ENCODE measurements at regions not wholly inside any gene's neighbourhood (a gene's known extent, or its start where the extent isn't known, plus 50 kb on each side); places are given as distances from the start of the nearest gene placed in this dataset.

- no peaks in the 10 kb centered on the region for H3K79me2 ChIP-seq (ENCODE audit: control insufficient read depth, insufficient read depth, low read length)
- no peaks in the 10 kb centered on the region for H3K36me3 ChIP-seq (ENCODE audit: control insufficient read depth, insufficient read depth, low read length)
- no peak for DNase-seq (ENCODE audit: extremely low read depth in 1 of 4, low spot score in 3 of 4)
- no peak overlapping the region for H3K27ac ChIP-seq (ENCODE audit: extremely low read depth, low read depth, low read length)
- H3K9ac ChIP-seq (ENCODE audit: insufficient read depth in 1 of 2, low read depth in 2 of 2, low read length in 2 of 2), result no peak overlapping the region
- ChIA-PET CTCF (ENCODE audit: low intra/inter-chr PET ratio) (no interaction called here), POLR2A (no interaction called here)
- no peaks in the 10 kb centered on the region for H3K9me1 ChIP-seq (ENCODE audit: control insufficient read depth, insufficient read depth, low read length)
- in situ Hi-C loops (cut with MboI) (no loop called here), intact Hi-C loops (cut with micrococcal nuclease) (no loop called here)
- H3K4me1 ChIP-seq (replicated peaks in 1 of 2; ENCODE audit: control insufficient read depth in 2 of 2, insufficient read depth in 2 of 2, low read length in 2 of 2), result no peaks in the 10 kb centered on the region
- no peaks in the 10 kb centered on the region for H4K20me1 ChIP-seq (replicated peaks; ENCODE audit: control insufficient read depth, insufficient read depth, low read length)
- 0% methylated on average over 4 of the region's 4 CpGs for WGBS (ENCODE audit: insufficient coverage, low coverage, missing lambda C conversion rate)
- BruUV-seq (replicated peaks), result no TSS peak
- no peak overlapping the region for H3K4me2 ChIP-seq (ENCODE audit: insufficient read depth, low read length)
- FAIRE-seq, result no peak
- no peak for ATAC-seq
- no peaks in the 10 kb centered on the region for H3K9me3 ChIP-seq (replicated peaks; ENCODE audit: control insufficient read depth, insufficient read depth, low read depth, low read length)
- H3K4me3 ChIP-seq, result no peak overlapping the region
- no peak overlapping the region for H2AFZ ChIP-seq (ENCODE audit: low read depth, low read length)
- no peaks in the 10 kb centered on the region for H3K27me3 ChIP-seq (ENCODE audit: control insufficient read depth in 2 of 2, insufficient read depth in 2 of 2, low read length in 2 of 2)
- no peak for TF ChIP-seq HDAC6 (IDR thresholded peaks at IDR 0.05; ENCODE audit: low read depth, low read length)
- no peak for TF ChIP-seq CTBP1 (IDR thresholded peaks at IDR 0.05; ENCODE audit: borderline replicate concordance)
- no peak for TF ChIP-seq ELK1 (CRISPR knock-in tag; IDR thresholded peaks at IDR 0.05)
- no peak for TF ChIP-seq ZNF23 (CRISPR knock-in tag; IDR thresholded peaks at IDR 0.05)
- TF ChIP-seq PATZ1 (CRISPR knock-in tag; IDR thresholded peaks at IDR 0.05; ENCODE audit: borderline replicate concordance), result no peak
- no peak for TF ChIP-seq KAT2B (IDR thresholded peaks at IDR 0.05; ENCODE audit: low read depth, low read length)
- TF ChIP-seq E2F4 (CRISPR knock-in tag; IDR thresholded peaks at IDR 0.05; ENCODE audit: low read depth), result no peak
- TF ChIP-seq, protein P1, sequence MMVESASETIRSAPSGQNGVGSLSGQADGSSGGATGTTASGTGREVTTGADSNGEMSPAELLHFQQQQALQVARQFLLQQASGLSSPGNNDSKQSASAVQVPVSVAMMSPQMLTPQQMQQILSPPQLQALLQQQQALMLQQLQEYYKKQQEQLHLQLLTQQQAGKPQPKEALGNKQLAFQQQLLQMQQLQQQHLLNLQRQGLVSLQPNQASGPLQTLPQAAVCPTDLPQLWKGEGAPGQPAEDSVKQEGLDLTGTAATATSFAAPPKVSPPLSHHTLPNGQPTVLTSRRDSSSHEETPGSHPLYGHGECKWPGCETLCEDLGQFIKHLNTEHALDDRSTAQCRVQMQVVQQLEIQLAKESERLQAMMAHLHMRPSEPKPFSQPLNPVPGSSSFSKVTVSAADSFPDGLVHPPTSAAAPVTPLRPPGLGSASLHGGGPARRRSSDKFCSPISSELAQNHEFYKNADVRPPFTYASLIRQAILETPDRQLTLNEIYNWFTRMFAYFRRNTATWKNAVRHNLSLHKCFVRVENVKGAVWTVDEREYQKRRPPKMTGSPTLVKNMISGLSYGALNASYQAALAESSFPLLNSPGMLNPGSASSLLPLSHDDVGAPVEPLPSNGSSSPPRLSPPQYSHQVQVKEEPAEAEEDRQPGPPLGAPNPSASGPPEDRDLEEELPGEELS (CRISPR knock-in tag; IDR thresholded peaks at IDR 0.05; ENCODE audit: borderline replicate concordance), result no peak
- TF ChIP-seq, protein P2, sequence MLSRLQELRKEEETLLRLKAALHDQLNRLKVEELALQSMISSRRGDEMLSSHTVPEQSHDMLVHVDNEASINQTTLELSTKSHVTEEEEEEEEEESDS (CRISPR knock-in tag; IDR thresholded peaks at IDR 0.05), result no peak
- TF ChIP-seq GTF2A2 (tag; IDR thresholded peaks at IDR 0.05), result no peak
- TF ChIP-seq, protein P3, sequence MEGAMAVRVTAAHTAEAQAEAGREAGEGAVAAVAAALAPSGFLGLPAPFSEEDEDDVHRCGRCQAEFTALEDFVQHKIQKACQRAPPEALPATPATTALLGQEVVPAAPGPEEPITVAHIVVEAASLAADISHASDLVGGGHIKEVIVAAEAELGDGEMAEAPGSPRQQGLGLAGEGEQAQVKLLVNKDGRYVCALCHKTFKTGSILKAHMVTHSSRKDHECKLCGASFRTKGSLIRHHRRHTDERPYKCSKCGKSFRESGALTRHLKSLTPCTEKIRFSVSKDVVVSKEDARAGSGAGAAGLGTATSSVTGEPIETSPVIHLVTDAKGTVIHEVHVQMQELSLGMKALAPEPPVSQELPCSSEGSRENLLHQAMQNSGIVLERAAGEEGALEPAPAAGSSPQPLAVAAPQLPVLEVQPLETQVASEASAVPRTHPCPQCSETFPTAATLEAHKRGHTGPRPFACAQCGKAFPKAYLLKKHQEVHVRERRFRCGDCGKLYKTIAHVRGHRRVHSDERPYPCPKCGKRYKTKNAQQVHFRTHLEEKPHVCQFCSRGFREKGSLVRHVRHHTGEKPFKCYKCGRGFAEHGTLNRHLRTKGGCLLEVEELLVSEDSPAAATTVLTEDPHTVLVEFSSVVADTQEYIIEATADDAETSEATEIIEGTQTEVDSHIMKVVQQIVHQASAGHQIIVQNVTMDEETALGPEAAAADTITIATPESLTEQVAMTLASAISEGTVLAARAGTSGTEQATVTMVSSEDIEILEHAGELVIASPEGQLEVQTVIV (CRISPR knock-in tag; IDR thresholded peaks at IDR 0.05; ENCODE audit: borderline replicate concordance), result no peak
- no peak for TF ChIP-seq ZNF696 (CRISPR knock-in tag; conservative IDR thresholded peaks at IDR 0.05)
- TF ChIP-seq SIRT6 (IDR thresholded peaks at IDR 0.05; ENCODE audit: low read depth, low read length), result no peak
- no peak for TF ChIP-seq GATAD2A (IDR thresholded peaks at IDR 0.05)
Observed at GRCh38 chr7:85781606-85782005, 594.8 kb upstream of the SEMA3D start.

All from K562 (cell line).